IMR-90 (cell line): ENCODE measurements at regions not wholly inside any gene's neighbourhood (a gene's known extent, or its start where the extent isn't known, plus 50 kb on each side); places are given as distances from the start of the nearest gene placed in this dataset.

ENCODE experiments used
- ATAC-seq: fragments of 200-7000 bp; cut with Tn5 transposase; 2 replicates; pipeline ENCODE4 v1.9.1; 2020; ENCODE audit warnings: low read depth, mild to moderate bottlenecking, moderate library complexity
- BruUV-seq: library from RNA; stranded (reverse); fragments of 400-500 nt; replicated peaks from 2 replicates; lab custom pipeline; 2021; lab: Mats Ljungman, UMichigan
- CTCF ChIA-PET: fragments of 300-600 bp; formaldehyde crosslinking; extraction: SDS; loops from one replicate; lab custom pipeline; 2021; ENCODE audit warnings: antibody characterized with exemption; lab: Yijun Ruan, JAX
- POLR2A ChIA-PET: fragments of 300-600 bp; sonication (Branson Sonifier 250); formaldehyde crosslinking; loops from one replicate; lab custom pipeline; 2022; ENCODE audit warnings: antibody characterized with exemption; ENCODE audit not compliant: unreplicated experiment; lab: Charles Lee
- DNase-seq: peaks from one replicate; pipeline ENCODE4 v3.0.0; 2013
- H2AFZ ChIP-seq: replicated peaks from 2 replicates; pipeline ENCODE3; 2013; ENCODE audit warnings: low read length, mild to moderate bottlenecking; ENCODE audit not compliant: poor library complexity
- H2AK5ac ChIP-seq: 2 replicates; pipeline ENCODE4 v1.6.1; 2013; ENCODE audit warnings: low read depth, low read length, inconsistent platforms
- H2AK9ac ChIP-seq: replicated peaks from 2 replicates; pipeline ENCODE3; 2013; ENCODE audit warnings: mild to moderate bottlenecking, low read depth, low read length, moderate library complexity; ENCODE audit not compliant: poor library complexity
- H2BK120ac ChIP-seq: 2 replicates; pipeline ENCODE4 v1.6.1; 2013; ENCODE audit warnings: low read depth, low read length, inconsistent platforms
- H2BK15ac ChIP-seq: 3 replicates; pipeline ENCODE4 v1.6.1; 2013; ENCODE audit warnings: low read depth, low read length, inconsistent platforms
- H2BK20ac ChIP-seq: 2 replicates; pipeline ENCODE4 v1.6.1; 2013; ENCODE audit warnings: low read depth, mild to moderate bottlenecking, inconsistent platforms, low read length, moderate library complexity
- H2BK5ac ChIP-seq: 2 replicates; pipeline ENCODE4 v1.6.1; 2013; ENCODE audit warnings: mild to moderate bottlenecking, low read depth, low read length, inconsistent platforms; ENCODE audit not compliant: poor library complexity, severe bottlenecking
- H3K14ac ChIP-seq: replicated peaks from 2 replicates; pipeline ENCODE4 v1.6.1; 2013; ENCODE audit warnings: low read depth, low read length, inconsistent platforms
- H3K18ac ChIP-seq: 2 replicates; pipeline ENCODE4 v1.6.1; 2013; ENCODE audit warnings: low read depth, low read length, control low read depth
- H3K23ac ChIP-seq: 2 replicates; pipeline ENCODE4 v1.6.1; 2013; ENCODE audit warnings: low read depth, low read length, inconsistent platforms
- H3K27ac ChIP-seq: 2 replicates; pipeline ENCODE4 v1.5.1; 2013; ENCODE audit warnings: mild to moderate bottlenecking, control low read depth, low read length; ENCODE audit not compliant: insufficient read depth
- H3K27me3 ChIP-seq: 2 replicates; pipeline ENCODE4 v1.6.1; 2013; ENCODE audit warnings: low read length; ENCODE audit not compliant: control insufficient read depth, insufficient read depth
- H3K36me3 ChIP-seq: 2 replicates; pipeline ENCODE4 v1.6.1; 2013; ENCODE audit warnings: low read length, mixed read lengths; ENCODE audit not compliant: control insufficient read depth, insufficient read depth
- H3K4ac ChIP-seq: 2 replicates; pipeline ENCODE4 v1.6.1; 2013; ENCODE audit warnings: low read depth, low read length, inconsistent platforms
- H3K4me1 ChIP-seq: 2 replicates; pipeline ENCODE4 v1.6.1; 2013; ENCODE audit warnings: low read length, mixed read lengths; ENCODE audit not compliant: control insufficient read depth, insufficient read depth
- H3K4me2 ChIP-seq: 2 replicates; pipeline ENCODE4 v1.6.1; 2013; ENCODE audit warnings: low read depth, mild to moderate bottlenecking, control low read depth, low read length, moderate library complexity
- H3K4me3 ChIP-seq: 2 replicates; pipeline ENCODE4 v1.5.1; 2013; ENCODE audit warnings: low read depth, mild to moderate bottlenecking, control low read depth, low read length, moderate library complexity; ENCODE audit not compliant: insufficient read depth
- H3K56ac ChIP-seq: 2 replicates; pipeline ENCODE4 v1.6.1; 2013; ENCODE audit warnings: low read length, inconsistent platforms; ENCODE audit not compliant: insufficient read depth; ENCODE audit errors: extremely low read depth
- H3K79me1 ChIP-seq, 2 experiments: 2 replicates each; pipeline ENCODE4 v1.6.1; 2013; ENCODE audit warnings: low read length in 2 of 2, inconsistent platforms in 1 of 2, low read depth in 1 of 2
- H3K9ac ChIP-seq: 2 replicates; pipeline ENCODE4 v1.6.1; 2013; ENCODE audit warnings: low read depth, low read length, control low read depth
- H3K9me1 ChIP-seq: 2 replicates; pipeline ENCODE4 v1.6.1; 2013; ENCODE audit warnings: low read length, inconsistent platforms; ENCODE audit not compliant: insufficient read depth
- H3K9me3 ChIP-seq: 2 replicates; pipeline ENCODE4 v1.6.1; 2013; ENCODE audit warnings: low read length; ENCODE audit not compliant: control insufficient read depth, insufficient read depth
- H4K20me1 ChIP-seq: 2 replicates; pipeline ENCODE4 v1.6.1; 2013; ENCODE audit warnings: low read length, inconsistent platforms; ENCODE audit not compliant: insufficient read depth
- H4K5ac ChIP-seq: 2 replicates; pipeline ENCODE4 v1.6.1; 2013; ENCODE audit warnings: mild to moderate bottlenecking, low read depth, low read length, control low read depth
- H4K8ac ChIP-seq, 2 experiments: 2 replicates each; pipeline ENCODE4 v1.6.1; 2013; ENCODE audit warnings: low read depth in 2 of 2, low read length in 2 of 2, control low read depth in 1 of 2, inconsistent platforms in 1 of 2
- H4K91ac ChIP-seq: 2 replicates; pipeline ENCODE4 v1.6.1; 2013; ENCODE audit warnings: low read depth, low read length, inconsistent platforms; ENCODE audit not compliant: insufficient read depth
- BHLHE40 ChIP-seq: fragments of 150-350 bp; IDR thresholded peaks from 2 replicates; pipeline ENCODE4 v1.6.1; 2016; ENCODE audit warnings: mild to moderate bottlenecking, low read depth, low read length
- CEBPB ChIP-seq: IDR thresholded peaks from 2 replicates; pipeline ENCODE4 v1.6.1; 2012; ENCODE audit warnings: low read depth, low read length, improper control_type of control experiment
- CHD1 ChIP-seq: IDR thresholded peaks from 2 replicates; pipeline ENCODE4 v1.6.1; 2012; ENCODE audit warnings: low read depth, low read length, improper control_type of control experiment
- FOS ChIP-seq: fragments of 150-350 bp; IDR thresholded peaks from 2 replicates; pipeline ENCODE4 v1.6.1; 2016; ENCODE audit warnings: low read depth, low read length
- MAFK ChIP-seq: IDR thresholded peaks from 2 replicates; pipeline ENCODE4 v1.6.1; 2012; ENCODE audit warnings: low read depth, low read length, improper control_type of control experiment
- MAZ ChIP-seq: IDR thresholded peaks from 2 replicates; pipeline ENCODE4 v1.6.1; 2012; ENCODE audit warnings: low read depth, mild to moderate bottlenecking, low read length, improper control_type of control experiment, moderate library complexity, borderline replicate concordance
- MXI1 ChIP-seq: IDR thresholded peaks from 2 replicates; pipeline ENCODE4 v1.6.1; 2012; ENCODE audit warnings: low read depth, mild to moderate bottlenecking, low read length, moderate library complexity, borderline replicate concordance
- POLR2A ChIP-seq: IDR thresholded peaks from 2 replicates; pipeline ENCODE4 v1.6.1; 2012; ENCODE audit warnings: mild to moderate bottlenecking, low read depth, low read length
- RAD21 ChIP-seq: IDR thresholded peaks from 2 replicates; pipeline ENCODE4 v1.6.1; 2012; ENCODE audit warnings: low read length, improper control_type of control experiment
- RCOR1 ChIP-seq: IDR thresholded peaks from 2 replicates; pipeline ENCODE4 v1.6.1; 2012; ENCODE audit warnings: mild to moderate bottlenecking, low read length, improper control_type of control experiment; ENCODE audit not compliant: insufficient replicate concordance
- RFX5 ChIP-seq: IDR thresholded peaks from 2 replicates; pipeline ENCODE4 v1.8.0; 2012; ENCODE audit warnings: low read depth, mild to moderate bottlenecking, low read length, moderate library complexity
- SMC3 ChIP-seq: fragments of 150-350 bp; IDR thresholded peaks from 2 replicates; pipeline ENCODE4 v1.6.1; 2016; ENCODE audit warnings: low read depth, mild to moderate bottlenecking, antibody characterized with exemption, low read length, moderate library complexity
- USF2 ChIP-seq: fragments of 150-350 bp; IDR thresholded peaks from 2 replicates; pipeline ENCODE4 v1.6.1; 2017; ENCODE audit warnings: mild to moderate bottlenecking, antibody characterized with exemption, low read length, low read depth
- WGBS, 2 experiments: methylation state at CpG; one replicate each; pipeline versions ENCODE4 v1.1.5 to v1.1.7; 2013; ENCODE audit warnings: missing lambda C conversion rate in 2 of 2; ENCODE audit not compliant: insufficient read length in 1 of 2; ENCODE audit errors: extremely low coverage in 2 of 2; 5-methylcytosine and 5-hydroxymethylcytosine counted together
- dilution Hi-C: fragments of 300-500 bp; cut with HindIII; formaldehyde crosslinking; loops from one replicate; pipeline ENCODE4 v1.14.3; 2018; ENCODE audit warnings: low sequenced_read_pairs; ENCODE audit not compliant: unreplicated experiment
- in situ Hi-C: fragments of 300-500 bp; cut with MboI; formaldehyde crosslinking; loops from 3 replicates; pipeline ENCODE4 v1.14.3; 2019; ENCODE audit warnings: low sequenced_read_pairs, inconsistent platforms, mixed read lengths
- intact Hi-C: fragments of 100-400 bp; cut with micrococcal nuclease; formaldehyde crosslinking; loops from 2 replicates; pipeline ENCODE4 v1.10.0; 2022
- TF ChIP-seq, protein P1 (sequence below): fragments of 150-350 bp; IDR thresholded peaks from 2 replicates; pipeline ENCODE4 v1.6.1; 2016; ENCODE audit warnings: low read depth, mild to moderate bottlenecking, low read length, moderate library complexity, borderline replicate concordance

GRCh38 chr1:86285796-86286195 lies 110.3 kb downstream of the ODF2L start:
- Histone ChIP-seq H3K9me1 (no peaks in the 10 kb centered on the region), H2AK9ac (no peak overlapping the region), H2BK120ac (no peak overlapping the region), H3K56ac (no peak overlapping the region), H2BK15ac (no peak overlapping the region), H4K8ac (no peak overlapping the region), H3K18ac (no peak overlapping the region), H2BK20ac (no peak overlapping the region), H3K4me2 (no peak overlapping the region), H3K4ac (no peak overlapping the region), H3K4me1 (no peaks in the 10 kb centered on the region), H2BK5ac (no peak overlapping the region), H3K23ac (no peak overlapping the region), H2AFZ (no peak overlapping the region), H2AK5ac (no peak overlapping the region), H3K36me3 (no peaks in the 10 kb centered on the region), H4K20me1 (no peaks in the 10 kb centered on the region), H4K5ac (no peak overlapping the region), H3K27ac (no peak overlapping the region), H3K4me3 (no peak overlapping the region), H3K79me1 (no peaks in the 10 kb centered on the region), H3K9me3 (no peaks in the 10 kb centered on the region), H3K14ac (no peak overlapping the region), H3K9ac (no peak overlapping the region), H4K91ac (no peak overlapping the region), H3K27me3 (no peaks in the 10 kb centered on the region; the same call in 1 of the 2 replicates)
- ChIA-PET POLR2A (no interaction called here), CTCF (no interaction called here)
- no CpG with 5 or more reads among the region's 4 CpGs for WGBS, 2 experiments
- in situ Hi-C loops (no loop called here), intact Hi-C loops (no loop called here), dilution Hi-C loops (no loop called here)
- no TSS peak for BruUV-seq
- DNase-seq (no peak), ATAC-seq (no peak)
- TF ChIP-seq CHD1 = no peak
- TF ChIP-seq MAFK = no peak
- TF ChIP-seq USF2 = no peak
- no peak for TF ChIP-seq RCOR1
- no peak for TF ChIP-seq BHLHE40
- TF ChIP-seq POLR2A = no peak
- TF ChIP-seq RAD21 = no peak
- no peak for TF ChIP-seq CEBPB
- no peak for TF ChIP-seq MXI1
- TF ChIP-seq FOS = no peak
- no peak for TF ChIP-seq MAZ
- TF ChIP-seq RFX5 = no peak
- TF ChIP-seq, protein P1, sequence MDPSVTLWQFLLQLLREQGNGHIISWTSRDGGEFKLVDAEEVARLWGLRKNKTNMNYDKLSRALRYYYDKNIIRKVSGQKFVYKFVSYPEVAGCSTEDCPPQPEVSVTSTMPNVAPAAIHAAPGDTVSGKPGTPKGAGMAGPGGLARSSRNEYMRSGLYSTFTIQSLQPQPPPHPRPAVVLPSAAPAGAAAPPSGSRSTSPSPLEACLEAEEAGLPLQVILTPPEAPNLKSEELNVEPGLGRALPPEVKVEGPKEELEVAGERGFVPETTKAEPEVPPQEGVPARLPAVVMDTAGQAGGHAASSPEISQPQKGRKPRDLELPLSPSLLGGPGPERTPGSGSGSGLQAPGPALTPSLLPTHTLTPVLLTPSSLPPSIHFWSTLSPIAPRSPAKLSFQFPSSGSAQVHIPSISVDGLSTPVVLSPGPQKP = no peak
- no peak for TF ChIP-seq SMC3
